DOHH2 (cell line): ENCODE measurements at regions not wholly inside any gene's neighbourhood (a gene's known extent, or its start where the extent isn't known, plus 50 kb on each side); places are given as distances from the start of the nearest gene placed in this dataset.

Experiments
- H3F3A ChIP-seq: fragments of 200-600 bp; sonication (generic), shearing (Covaris generic); 2 replicates; pipeline ENCODE4 v1.6.0; 2016; ENCODE audit warnings: antibody characterized with exemption, mild to moderate bottlenecking; ENCODE audit not compliant: control insufficient read depth, insufficient read depth
- H3K27ac ChIP-seq: fragments of 200-600 bp; sonication (generic); 2 replicates; pipeline ENCODE4 v1.5.1; 2014; ENCODE audit warnings: low read depth, mild to moderate bottlenecking, low read length, moderate library complexity
- H3K27me3 ChIP-seq: fragments of 200-600 bp; sonication (generic); 2 replicates; pipeline ENCODE4 v1.6.1; 2014; ENCODE audit warnings: mild to moderate bottlenecking, low read length, mixed read lengths; ENCODE audit not compliant: control insufficient read depth
- H3K36me3 ChIP-seq: fragments of 200-600 bp; sonication (generic); 2 replicates; pipeline ENCODE4 v1.6.1; 2014; ENCODE audit warnings: mild to moderate bottlenecking, low read length, moderate library complexity, mixed read lengths; ENCODE audit not compliant: control insufficient read depth
- H3K4me1 ChIP-seq: fragments of 200-600 bp; sonication (generic); 2 replicates; pipeline ENCODE4 v1.6.1; 2014; ENCODE audit warnings: mild to moderate bottlenecking, low read length, mixed read lengths; ENCODE audit not compliant: control insufficient read depth
- H3K4me2 ChIP-seq: fragments of 200-600 bp; sonication (generic); 2 replicates; pipeline ENCODE4 v1.6.0; 2014; ENCODE audit warnings: mild to moderate bottlenecking, low read length, moderate library complexity
- H3K4me3 ChIP-seq: fragments of 200-600 bp; sonication (generic); 2 replicates; pipeline ENCODE4 v1.5.1; 2014; ENCODE audit warnings: mild to moderate bottlenecking, low read length, mixed read lengths
- H3K79me2 ChIP-seq: fragments of 200-600 bp; sonication (generic); 2 replicates; pipeline ENCODE4 v1.6.1; 2014; ENCODE audit warnings: mild to moderate bottlenecking, low read length, mixed read lengths; ENCODE audit not compliant: control insufficient read depth
- H3K9me2 ChIP-seq: fragments of 200-600 bp; sonication (generic); replicated peaks from 2 replicates; pipeline ENCODE4 v1.6.1; 2014; ENCODE audit warnings: mild to moderate bottlenecking, low read length, mixed read lengths; ENCODE audit not compliant: control insufficient read depth
- H3K9me3 ChIP-seq: fragments of 200-600 bp; sonication (generic); 2 replicates; pipeline ENCODE4 v1.6.1; 2014; ENCODE audit warnings: antibody characterized with exemption, low read length, mixed read lengths; ENCODE audit not compliant: control insufficient read depth, insufficient read depth
- H4K20me1 ChIP-seq: fragments of 200-600 bp; sonication (generic); 2 replicates; pipeline ENCODE4 v1.6.0; 2014; ENCODE audit warnings: low read depth, mild to moderate bottlenecking, antibody characterized with exemption, low read length, moderate library complexity; ENCODE audit not compliant: control insufficient read depth, insufficient read depth
- CTCF ChIP-seq: fragments of 200-600 bp; sonication (generic); IDR thresholded peaks from one replicate; pipeline ENCODE4 v1.5.1; 2014; ENCODE audit warnings: antibody characterized with exemption, mild to moderate bottlenecking, low read depth, low read length; ENCODE audit not compliant: poor library complexity, severe bottlenecking
- EZH2phosphoT487 ChIP-seq: fragments of 200-600 bp; sonication (generic); IDR thresholded peaks from 2 replicates; pipeline ENCODE4 v1.6.1; 2017; ENCODE audit warnings: borderline replicate concordance, mild to moderate bottlenecking, antibody characterized with exemption, low read length, moderate library complexity, mixed read lengths

DNA sequence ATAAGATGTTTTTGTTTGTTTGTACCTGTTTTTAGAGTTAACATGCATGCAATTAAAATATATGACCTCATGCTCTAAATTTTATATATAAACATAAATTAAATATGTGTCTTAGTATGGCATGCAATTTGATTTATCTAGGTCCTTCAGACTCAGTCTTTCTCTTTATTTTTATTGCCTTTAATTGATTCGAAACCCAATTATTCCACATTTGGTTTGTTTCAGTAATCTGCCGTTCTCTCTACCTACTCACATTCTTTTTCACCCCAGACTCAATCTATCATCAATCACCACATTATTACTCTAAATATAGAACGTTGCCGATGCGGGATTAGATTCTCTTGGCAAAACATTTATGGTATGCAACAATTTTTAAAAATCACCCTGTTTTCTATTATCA lies 1492.8 kb downstream of the RAPGEF2 start:
- Histone ChIP-seq H3K9me3 (no peaks in the 10 kb centered on the region), H3K36me3 (no peaks in the 10 kb centered on the region), H3K4me2 (no peak overlapping the region), H3K4me3 (no peak overlapping the region), H3K79me2 (no peaks in the 10 kb centered on the region), H3K27ac (no peak overlapping the region), H3K9me2 (no peaks in the 10 kb centered on the region), H3F3A (no peaks in the 10 kb centered on the region), H3K27me3 (no peaks in the 10 kb centered on the region), H3K4me1 (no peaks in the 10 kb centered on the region), H4K20me1 (no peaks in the 10 kb centered on the region)
- no peak for TF ChIP-seq EZH2phosphoT487

DNA sequence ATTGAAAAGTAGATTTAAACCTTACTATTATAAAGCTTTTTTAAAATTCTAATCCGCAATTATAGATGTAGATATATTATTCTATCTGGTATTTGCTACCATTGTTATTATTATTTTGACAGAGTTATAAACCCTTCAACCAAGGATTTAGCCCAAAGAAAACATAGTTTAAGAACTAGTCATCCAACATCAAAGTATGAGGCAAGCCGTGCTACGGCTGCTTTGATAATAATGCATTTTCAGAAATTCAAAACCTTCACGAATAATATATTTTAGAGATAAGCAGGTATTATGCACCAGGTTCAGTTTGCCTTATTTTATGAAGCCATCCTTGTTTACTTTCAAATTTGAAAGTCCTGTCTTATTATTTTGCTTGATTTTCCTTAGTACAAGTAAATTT lies 1501.7 kb downstream of the RAPGEF2 start:
- Histone ChIP-seq H3K9me2 (no peaks in the 10 kb centered on the region), H3K4me1 (no peaks in the 10 kb centered on the region), H3K36me3 (no peaks in the 10 kb centered on the region), H3K9me3 (no peaks in the 10 kb centered on the region), H3K27ac (no peak overlapping the region), H3F3A (no peaks in the 10 kb centered on the region), H3K4me3 (no peak overlapping the region), H3K4me2 (no peak overlapping the region), H3K79me2 (no peaks in the 10 kb centered on the region), H3K27me3 (no peaks in the 10 kb centered on the region), H4K20me1 (no peaks in the 10 kb centered on the region)
- TF ChIP-seq CTCF, result no peak
- TF ChIP-seq EZH2phosphoT487, result no peak

- Histone ChIP-seq H3K27me3 (no peaks in the 10 kb centered on the region), H3K36me3 (no peaks in the 10 kb centered on the region), H4K20me1 (no peaks in the 10 kb centered on the region), H3K27ac (no peak overlapping the region), H3K9me3 (no peaks in the 10 kb centered on the region), H3F3A (no peaks in the 10 kb centered on the region), H3K79me2 (no peaks in the 10 kb centered on the region), H3K4me1 (no peaks in the 10 kb centered on the region), H3K9me2 (no peaks in the 10 kb centered on the region), H3K4me3 (no peak overlapping the region), H3K4me2 (no peak overlapping the region)
- no peak for TF ChIP-seq CTCF
- no peak for TF ChIP-seq EZH2phosphoT487
These were observed 1508.3 kb downstream of the RAPGEF2 start for GRCh38 chr4:160611181-160611580.

DNA sequence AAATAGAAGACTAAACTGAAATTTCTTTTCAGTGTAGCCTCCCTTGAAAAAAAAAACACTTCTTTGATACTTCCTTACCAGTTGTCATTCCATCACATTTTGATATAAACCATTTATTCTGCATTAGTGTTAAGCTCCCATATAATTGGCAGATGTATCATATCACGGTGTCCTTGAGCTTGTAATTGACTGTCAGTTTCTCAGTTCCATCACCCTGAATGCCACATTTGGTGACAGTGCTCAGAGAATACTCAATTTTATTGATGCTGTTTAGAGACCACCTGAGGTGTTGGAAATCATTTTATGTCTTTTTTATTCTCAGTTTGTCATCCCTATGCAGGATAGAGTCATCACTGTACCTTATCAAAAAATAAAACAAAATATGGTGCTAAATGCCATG lies 1528.2 kb downstream of the RAPGEF2 start:
- Histone ChIP-seq H3F3A (no peaks in the 10 kb centered on the region), H3K27ac (no peak overlapping the region), H4K20me1 (no peaks in the 10 kb centered on the region), H3K27me3 (no peaks in the 10 kb centered on the region), H3K4me1 (no peaks in the 10 kb centered on the region), H3K4me3 (no peak overlapping the region), H3K4me2 (no peak overlapping the region), H3K9me2 (no peaks in the 10 kb centered on the region), H3K36me3 (no peaks in the 10 kb centered on the region), H3K9me3 (no peaks in the 10 kb centered on the region), H3K79me2 (no peaks in the 10 kb centered on the region)
- no peak for TF ChIP-seq EZH2phosphoT487
- no peak for TF ChIP-seq CTCF
